Limb (tissue), 2 donors: ENCODE measurements at regions not wholly inside any gene's neighbourhood (a gene's known extent, or its start where the extent isn't known, plus 50 kb on each side); places are given as distances from the start of the nearest gene placed in this dataset.

Experiments used
- DNase-seq, 2 donors: peaks; one replicate each; pipeline ENCODE4 v3.0.0-alpha.2; 2016; ENCODE audit errors: extremely low spot score in 2 of 2

DNA sequence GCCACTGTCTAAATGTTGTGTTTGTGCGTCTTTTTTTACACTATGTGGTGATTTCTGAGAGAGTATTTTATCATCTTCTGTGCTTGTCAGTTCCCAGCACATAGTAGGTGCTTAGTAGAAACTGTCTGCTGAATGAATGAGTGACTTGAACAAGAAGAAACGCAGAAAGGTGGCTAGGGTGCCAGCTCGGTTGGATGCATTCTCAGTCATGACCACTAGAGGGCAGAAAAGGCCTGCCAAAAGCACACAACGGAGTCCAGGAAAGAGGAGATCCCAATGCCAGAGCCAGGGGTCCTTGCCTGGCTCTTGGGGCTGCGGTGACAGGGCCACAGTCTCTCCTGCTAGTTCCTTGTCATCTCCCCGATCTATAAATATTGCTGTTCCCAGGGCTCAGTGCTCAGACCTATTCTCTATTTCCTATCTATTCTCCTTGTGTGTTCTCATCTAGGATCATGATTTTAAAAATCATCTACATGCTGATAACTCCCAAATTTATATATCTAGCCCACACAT lies 57.3 kb upstream of the CCL1 start:
- DNase-seq = peak; percentile 44 to 82

- no peak for DNase-seq
Measured at GRCh38 chr17:34416116-34416515, 53.1 kb upstream of the CCL1 start.

GRCh38 chr17:34414339-34414738 lies 51.3 kb upstream of the CCL1 start:
- DNase-seq = no peak

DNA sequence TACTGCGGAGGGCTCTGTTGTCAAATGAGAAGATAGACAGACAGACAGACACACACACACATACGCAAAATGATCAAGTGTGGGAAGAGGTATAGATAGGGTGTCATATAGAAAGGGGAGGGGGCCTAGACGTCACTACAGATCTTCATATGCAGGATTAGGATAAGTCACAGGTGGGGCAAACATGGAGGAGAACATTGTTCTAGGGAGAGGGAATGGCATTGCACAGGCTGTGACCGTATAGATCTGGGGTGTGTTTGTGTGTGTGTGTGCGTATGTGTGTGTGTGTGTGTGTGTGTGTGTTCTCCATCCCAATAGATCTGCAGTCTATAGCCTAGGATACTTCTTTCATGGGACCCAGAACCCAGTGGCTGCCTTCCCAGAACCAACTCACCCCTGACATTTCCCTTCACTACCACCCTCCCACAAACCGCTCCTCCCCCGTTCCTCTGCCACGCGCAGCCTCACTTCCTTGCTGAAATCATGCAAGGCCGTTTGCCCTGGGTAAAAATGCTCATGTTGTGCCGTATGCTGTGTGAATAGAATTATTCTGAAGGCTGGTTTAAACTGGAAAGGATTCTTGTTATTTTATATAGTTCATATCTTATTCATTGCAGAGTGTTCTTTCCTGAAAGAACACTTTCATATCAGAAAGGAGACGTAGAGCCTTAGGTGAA lies 50.5 kb upstream of the CCL1 start:
- DNase-seq = no peak

- DNase-seq = no peak
Measured at GRCh38 chr17:34412965-34413441, 50.0 kb upstream of the CCL1 start.
